ENCODE measurements at regions not wholly inside any gene's neighbourhood (a gene's known extent, or its start where the extent isn't known, plus 50 kb on each side); places are given as distances from the start of the nearest gene placed in this dataset.

GRCh38 chr3:105960381-105960780 lies 91.6 kb upstream of the CBLB start:
- Histone ChIP-seq H3K14ac (ENCODE audit: low read length) (no peak overlapping the region), H3K18ac (ENCODE audit: low read length) (no peak overlapping the region), H2BK120ac (ENCODE audit: insufficient read depth, low read length, poor library complexity) (peak overlapping the region; percentile 87), H3K79me2 (ENCODE audit: control insufficient read depth, insufficient read depth, low read length, poor library complexity) (no peaks in the 10 kb centered on the region), H2BK12ac (ENCODE audit: low read length) (no peak overlapping the region), H4K12ac (ENCODE audit: low read depth, low read length) (no peak overlapping the region), H3K9me3 (ENCODE audit: insufficient read depth, low read depth, low read length) (no peaks in the 10 kb centered on the region), H3K27me3 (ENCODE audit: insufficient read depth, low read length) (no peaks in the 10 kb centered on the region), H4K8ac (ENCODE audit: low read depth, low read length) (peak overlapping the region; percentile 69), H3K4ac (ENCODE audit: low read depth, low read length) (no peak overlapping the region), H3K4me2 (ENCODE audit: low read length) (no peak overlapping the region), H2AK5ac (ENCODE audit: low read length) (no peak overlapping the region), H3K4me3 (ENCODE audit: low read depth, low read length) (no peak overlapping the region), H3K36me3 (ENCODE audit: control insufficient read depth in 1 of 2, insufficient read depth in 2 of 2, low read length in 2 of 2) (no peaks in the 10 kb centered on the region), H3K9ac (ENCODE audit: low read length) (no peak overlapping the region), H2AFZ (ENCODE audit: insufficient read depth, low read length, poor library complexity) (no peak overlapping the region), H2BK5ac (ENCODE audit: low read depth, low read length, poor library complexity) (peak overlapping the region; percentile 64), H3K4me1 (ENCODE audit: control insufficient read depth in 1 of 2, insufficient read depth in 2 of 2, low read length in 2 of 2) (peaks cover 4 to 7% of the 10 kb centered on the region in 2 experiments), H4K91ac (ENCODE audit: low read depth, low read length) (peak overlapping the region; percentile 67), H3K27ac (ENCODE audit: low read depth, low read length) (peak overlapping the region; percentile 11), H3K23ac (ENCODE audit: low read length) (no peak overlapping the region), H3K79me1 (ENCODE audit: low read length) (peaks cover 15% of the 10 kb centered on the region)
- peak in 1 of 2 donors; percentile 10 for DNase-seq
- no CpG with 5 or more reads among the region's 5 CpGs for WGBS (ENCODE audit: extremely low coverage, insufficient coverage, insufficient read length)

DNA sequence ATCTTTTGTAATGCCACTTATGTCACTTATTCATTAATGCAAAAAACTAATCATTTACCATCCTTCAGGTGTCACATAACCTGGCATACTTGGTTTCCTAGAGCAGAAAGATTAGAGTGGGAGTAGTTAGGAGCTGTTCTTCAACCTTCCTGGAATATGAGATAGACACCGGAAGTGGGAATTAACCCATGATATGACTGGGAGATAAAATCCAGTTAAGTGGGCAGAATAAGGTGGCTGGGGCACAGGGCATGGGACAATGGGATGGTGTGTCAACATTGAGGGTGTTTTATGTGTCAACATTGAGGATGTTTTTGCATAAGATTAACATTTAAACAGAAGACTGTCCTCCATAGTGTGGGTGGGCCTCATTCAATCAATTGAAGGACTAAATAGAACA lies 94.3 kb upstream of the CBLB start:
- no peaks in the 10 kb centered on the region for H3K9me3 ChIP-seq (ENCODE audit: insufficient read depth, low read depth, low read length)
- no peak for DNase-seq
- H4K8ac ChIP-seq (ENCODE audit: low read depth, low read length), result no peak overlapping the region
- no peak overlapping the region for H3K27ac ChIP-seq (ENCODE audit: low read depth, low read length)
- no peak overlapping the region for H2BK120ac ChIP-seq (ENCODE audit: insufficient read depth, low read length, poor library complexity)
- H3K36me3 ChIP-seq (ENCODE audit: control insufficient read depth in 1 of 2, insufficient read depth in 2 of 2, low read length in 2 of 2), result no peaks in the 10 kb centered on the region
- no peak overlapping the region for H2BK12ac ChIP-seq (ENCODE audit: low read length)
- H2BK5ac ChIP-seq (ENCODE audit: low read depth, low read length, poor library complexity), result no peak overlapping the region
- H3K4me3 ChIP-seq (ENCODE audit: low read depth, low read length), result no peak overlapping the region
- H3K4me1 ChIP-seq (ENCODE audit: control insufficient read depth in 1 of 2, insufficient read depth in 2 of 2, low read length in 2 of 2), result peaks cover 4 to 7% of the 10 kb centered on the region in 2 experiments
- no peaks in the 10 kb centered on the region for H3K27me3 ChIP-seq (ENCODE audit: insufficient read depth, low read length)
- H2AFZ ChIP-seq (ENCODE audit: insufficient read depth, low read length, poor library complexity), result no peak overlapping the region
- H3K79me1 ChIP-seq (ENCODE audit: low read length), result peaks cover 12% of the 10 kb centered on the region
- no peak overlapping the region for H3K4me2 ChIP-seq (ENCODE audit: low read length)
- H3K18ac ChIP-seq (ENCODE audit: low read length), result no peak overlapping the region
- no peak overlapping the region for H2AK5ac ChIP-seq (ENCODE audit: low read length)
- no peak overlapping the region for H3K14ac ChIP-seq (ENCODE audit: low read length)
- no peak overlapping the region for H4K12ac ChIP-seq (ENCODE audit: low read depth, low read length)
- no peak overlapping the region for H4K91ac ChIP-seq (ENCODE audit: low read depth, low read length)
- no peak overlapping the region for H3K23ac ChIP-seq (ENCODE audit: low read length)
- H3K79me2 ChIP-seq (ENCODE audit: control insufficient read depth, insufficient read depth, low read length, poor library complexity), result no peaks in the 10 kb centered on the region
- no peak overlapping the region for H3K4ac ChIP-seq (ENCODE audit: low read depth, low read length)
- H3K9ac ChIP-seq (ENCODE audit: low read length), result no peak overlapping the region
- no CpG with 5 or more reads among the region's 1 CpG for WGBS (ENCODE audit: extremely low coverage, insufficient coverage, insufficient read length)

DNA sequence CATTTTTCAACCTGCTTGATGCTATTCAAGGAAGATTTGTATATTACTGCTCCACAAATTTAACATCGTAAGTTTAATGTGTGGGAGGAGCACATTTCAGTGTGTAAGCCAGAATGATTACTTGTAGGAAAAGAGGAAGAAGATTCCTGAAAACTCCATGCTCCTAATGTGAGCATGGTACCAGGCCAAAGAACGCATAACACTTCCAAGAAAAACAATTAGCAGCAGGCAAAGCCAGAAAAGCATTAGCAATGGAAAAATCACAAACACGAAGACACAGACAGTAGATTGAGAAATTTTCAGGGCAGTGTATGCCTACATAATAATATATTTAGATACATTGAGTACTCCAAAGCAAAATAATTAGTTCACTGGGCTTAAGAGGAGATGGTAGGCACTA lies 96.6 kb upstream of the CBLB start:
- Histone ChIP-seq H3K9ac (ENCODE audit: low read length) (no peak overlapping the region), H2AFZ (ENCODE audit: insufficient read depth, low read length, poor library complexity) (no peak overlapping the region), H2BK5ac (ENCODE audit: low read depth, low read length, poor library complexity) (no peak overlapping the region), H3K4ac (ENCODE audit: low read depth, low read length) (no peak overlapping the region), H4K8ac (ENCODE audit: low read depth, low read length) (no peak overlapping the region), H3K27ac (ENCODE audit: low read depth, low read length) (no peak overlapping the region), H3K79me2 (ENCODE audit: control insufficient read depth, insufficient read depth, low read length, poor library complexity) (no peaks in the 10 kb centered on the region), H3K27me3 (ENCODE audit: insufficient read depth, low read length) (no peaks in the 10 kb centered on the region), H3K18ac (ENCODE audit: low read length) (no peak overlapping the region), H3K4me1 (ENCODE audit: control insufficient read depth in 1 of 2, insufficient read depth in 2 of 2, low read length in 2 of 2) (peaks cover 0 to 1% of the 10 kb centered on the region in 2 experiments), H3K23ac (ENCODE audit: low read length) (no peak overlapping the region), H4K12ac (ENCODE audit: low read depth, low read length) (no peak overlapping the region), H2BK12ac (ENCODE audit: low read length) (no peak overlapping the region), H3K14ac (ENCODE audit: low read length) (no peak overlapping the region), H3K4me2 (ENCODE audit: low read length) (no peak overlapping the region), H4K91ac (ENCODE audit: low read depth, low read length) (no peak overlapping the region), H2AK5ac (ENCODE audit: low read length) (no peak overlapping the region), H3K79me1 (ENCODE audit: low read length) (peaks cover 4% of the 10 kb centered on the region), H2BK120ac (ENCODE audit: insufficient read depth, low read length, poor library complexity) (no peak overlapping the region), H3K9me3 (ENCODE audit: insufficient read depth, low read depth, low read length) (no peaks in the 10 kb centered on the region), H3K36me3 (ENCODE audit: control insufficient read depth in 1 of 2, insufficient read depth in 2 of 2, low read length in 2 of 2) (no peaks in the 10 kb centered on the region), H3K4me3 (ENCODE audit: low read depth, low read length) (no peak overlapping the region)
- DNase-seq, result no peak
- no CpG with 5 or more reads among the region's 3 CpGs for WGBS (ENCODE audit: extremely low coverage, insufficient coverage, insufficient read length)

DNA sequence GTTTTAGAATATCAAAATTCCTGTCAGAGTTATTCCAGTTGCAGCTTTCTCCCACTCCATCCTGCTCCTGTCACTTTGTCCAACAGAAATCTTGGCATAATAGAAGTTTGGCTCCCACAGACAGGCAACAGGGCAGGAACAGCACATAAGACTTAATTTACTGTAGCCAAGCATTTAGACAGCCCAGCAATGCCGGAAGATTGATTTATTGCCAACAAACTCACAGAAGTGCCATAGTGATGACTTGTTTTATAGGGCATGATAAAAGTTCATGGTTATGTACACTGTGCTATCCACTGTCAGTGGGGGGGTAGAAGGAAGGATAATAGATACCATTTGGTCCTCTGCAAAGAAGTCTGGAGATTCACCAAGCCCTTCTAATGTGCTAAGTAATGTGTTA lies 98.3 kb upstream of the CBLB start:
- Histone ChIP-seq H3K79me2 (ENCODE audit: control insufficient read depth, insufficient read depth, low read length, poor library complexity) (no peaks in the 10 kb centered on the region), H3K36me3 (ENCODE audit: control insufficient read depth in 1 of 2, insufficient read depth in 2 of 2, low read length in 2 of 2) (no peaks in the 10 kb centered on the region), H3K9ac (ENCODE audit: low read length) (no peak overlapping the region), H2AK5ac (ENCODE audit: low read length) (no peak overlapping the region), H3K27ac (ENCODE audit: low read depth, low read length) (no peak overlapping the region), H2AFZ (ENCODE audit: insufficient read depth, low read length, poor library complexity) (no peak overlapping the region), H3K23ac (ENCODE audit: low read length) (no peak overlapping the region), H3K27me3 (ENCODE audit: insufficient read depth, low read length) (no peaks in the 10 kb centered on the region), H3K18ac (ENCODE audit: low read length) (no peak overlapping the region), H3K9me3 (ENCODE audit: insufficient read depth, low read depth, low read length) (peaks cover 2% of the 10 kb centered on the region), H2BK120ac (ENCODE audit: insufficient read depth, low read length, poor library complexity) (no peak overlapping the region), H3K4me1 (ENCODE audit: control insufficient read depth in 1 of 2, insufficient read depth in 2 of 2, low read length in 2 of 2) (no peaks in the 10 kb centered on the region), H3K4me3 (ENCODE audit: low read depth, low read length) (no peak overlapping the region), H3K4me2 (ENCODE audit: low read length) (no peak overlapping the region), H3K14ac (ENCODE audit: low read length) (no peak overlapping the region), H2BK5ac (ENCODE audit: low read depth, low read length, poor library complexity) (no peak overlapping the region), H4K91ac (ENCODE audit: low read depth, low read length) (no peak overlapping the region), H2BK12ac (ENCODE audit: low read length) (no peak overlapping the region), H4K12ac (ENCODE audit: low read depth, low read length) (no peak overlapping the region), H3K79me1 (ENCODE audit: low read length) (peaks cover 2% of the 10 kb centered on the region), H3K4ac (ENCODE audit: low read depth, low read length) (no peak overlapping the region), H4K8ac (ENCODE audit: low read depth, low read length) (no peak overlapping the region)
- DNase-seq, result no peak
- WGBS (ENCODE audit: extremely low coverage, insufficient coverage, insufficient read length), result no CpG with 5 or more reads among the region's 1 CpG

All from trophoblast cell (in vitro differentiated cells and primary cell).